IPS-20b (cell line): ENCODE measurements at regions not wholly inside any gene's neighbourhood (a gene's known extent, or its start where the extent isn't known, plus 50 kb on each side); places are given as distances from the start of the nearest gene placed in this dataset.

ENCODE experiments used
- H3K27ac ChIP-seq: one replicate; pipeline ENCODE4 v1.5.1; 2013; ENCODE audit warnings: low read length
- H3K27me3 ChIP-seq: 2 replicates; pipeline ENCODE4 v1.6.1; 2013; ENCODE audit warnings: mild to moderate bottlenecking, low read length, inconsistent platforms; ENCODE audit not compliant: insufficient read depth
- H3K36me3 ChIP-seq: 2 replicates; pipeline ENCODE4 v1.6.1; 2013; ENCODE audit warnings: low read depth, mild to moderate bottlenecking, inconsistent platforms, low read length, moderate library complexity; ENCODE audit not compliant: insufficient read depth
- H3K4me1 ChIP-seq: 2 replicates; pipeline ENCODE4 v1.6.1; 2013; ENCODE audit warnings: mild to moderate bottlenecking, control low read depth, inconsistent platforms, low read length, moderate library complexity; ENCODE audit not compliant: insufficient read depth
- H3K4me3 ChIP-seq: 2 replicates; pipeline ENCODE4 v1.5.1; 2013; ENCODE audit warnings: mild to moderate bottlenecking, low read length, inconsistent platforms
- H3K9ac ChIP-seq: 2 replicates; pipeline ENCODE4 v1.6.1; 2013; ENCODE audit warnings: low read depth, mild to moderate bottlenecking, inconsistent platforms, low read length, moderate library complexity
- H3K9me3 ChIP-seq: 2 replicates; pipeline ENCODE4 v1.6.1; 2013; ENCODE audit warnings: mild to moderate bottlenecking, low read depth, low read length, inconsistent platforms; ENCODE audit not compliant: insufficient read depth

GRCh38 chr2:156901373-156902031, 356.0 kb upstream of the GALNT5 start:
- Histone ChIP-seq H3K9ac (no peak overlapping the region), H3K9me3 (no peaks in the 10 kb centered on the region), H3K4me1 (no peaks in the 10 kb centered on the region), H3K27me3 (no peaks in the 10 kb centered on the region), H3K27ac (no peak overlapping the region), H3K36me3 (no peaks in the 10 kb centered on the region), H3K4me3 (no peak overlapping the region)

- H3K9ac ChIP-seq = no peak overlapping the region
- H3K9me3 ChIP-seq = no peaks in the 10 kb centered on the region
- no peaks in the 10 kb centered on the region for H3K36me3 ChIP-seq
- H3K27ac ChIP-seq = no peak overlapping the region
- H3K4me1 ChIP-seq = no peaks in the 10 kb centered on the region
- H3K4me3 ChIP-seq = no peak overlapping the region
- H3K27me3 ChIP-seq = no peaks in the 10 kb centered on the region
Measured at GRCh38 chr2:156903335-156903734, 354.2 kb upstream of the GALNT5 start.

GRCh38 chr2:156907806-156908205, 349.7 kb upstream of the GALNT5 start:
- Histone ChIP-seq H3K36me3 (no peaks in the 10 kb centered on the region), H3K27me3 (no peaks in the 10 kb centered on the region), H3K4me1 (no peaks in the 10 kb centered on the region), H3K4me3 (no peak overlapping the region), H3K9me3 (no peaks in the 10 kb centered on the region), H3K9ac (no peak overlapping the region), H3K27ac (no peak overlapping the region)

- H3K9ac ChIP-seq = no peak overlapping the region
- H3K4me3 ChIP-seq = no peak overlapping the region
- no peaks in the 10 kb centered on the region for H3K36me3 ChIP-seq
- H3K27me3 ChIP-seq = no peaks in the 10 kb centered on the region
- H3K4me1 ChIP-seq = no peaks in the 10 kb centered on the region
- H3K9me3 ChIP-seq = no peaks in the 10 kb centered on the region
- H3K27ac ChIP-seq = no peak overlapping the region
Measured at GRCh38 chr2:156908825-156909224, 348.7 kb upstream of the GALNT5 start.

- H3K36me3 ChIP-seq = no peaks in the 10 kb centered on the region
- H3K27ac ChIP-seq = no peak overlapping the region
- no peaks in the 10 kb centered on the region for H3K4me1 ChIP-seq
- H3K4me3 ChIP-seq = no peak overlapping the region
- H3K9me3 ChIP-seq = no peaks in the 10 kb centered on the region
- no peak overlapping the region for H3K9ac ChIP-seq
- no peaks in the 10 kb centered on the region for H3K27me3 ChIP-seq
Measured at GRCh38 chr2:156909983-156910382, 347.5 kb upstream of the GALNT5 start.

- Histone ChIP-seq H3K4me3 (no peak overlapping the region), H3K9me3 (no peaks in the 10 kb centered on the region), H3K4me1 (peaks cover 4% of the 10 kb centered on the region; the same call in 1 of the 2 replicates), H3K27ac (no peak overlapping the region), H3K27me3 (no peaks in the 10 kb centered on the region), H3K36me3 (no peaks in the 10 kb centered on the region), H3K9ac (no peak overlapping the region)
Measured at GRCh38 chr2:156915332-156915731, 342.2 kb upstream of the GALNT5 start.

- Histone ChIP-seq H3K9ac (no peak overlapping the region), H3K4me1 (peaks cover 4% of the 10 kb centered on the region; the same call in 1 of the 2 replicates), H3K36me3 (no peaks in the 10 kb centered on the region), H3K27ac (no peak overlapping the region), H3K9me3 (peaks cover 5% of the 10 kb centered on the region; the same call in 1 of the 2 replicates), H3K27me3 (no peaks in the 10 kb centered on the region), H3K4me3 (no peak overlapping the region)
Measured at GRCh38 chr2:156918410-156918809, 339.1 kb upstream of the GALNT5 start.

- Histone ChIP-seq H3K4me3 (no peak overlapping the region), H3K9ac (no peak overlapping the region), H3K27ac (no peak overlapping the region), H3K27me3 (no peaks in the 10 kb centered on the region), H3K36me3 (no peaks in the 10 kb centered on the region), H3K4me1 (no peaks in the 10 kb centered on the region), H3K9me3 (peaks cover 23% of the 10 kb centered on the region)
Measured at GRCh38 chr2:156930423-156930822, 327.1 kb upstream of the GALNT5 start.

GRCh38 chr2:156933645-156934225, 323.8 kb upstream of the GALNT5 start:
- H3K9me3 ChIP-seq = no peaks in the 10 kb centered on the region
- H3K4me1 ChIP-seq = no peaks in the 10 kb centered on the region
- H3K9ac ChIP-seq = no peak overlapping the region
- H3K36me3 ChIP-seq = no peaks in the 10 kb centered on the region
- no peak overlapping the region for H3K4me3 ChIP-seq
- no peak overlapping the region for H3K27ac ChIP-seq
- no peaks in the 10 kb centered on the region for H3K27me3 ChIP-seq

GRCh38 chr2:156935616-156936015, 321.9 kb upstream of the GALNT5 start:
- H3K9me3 ChIP-seq = no peaks in the 10 kb centered on the region
- H3K27me3 ChIP-seq = no peaks in the 10 kb centered on the region
- no peaks in the 10 kb centered on the region for H3K36me3 ChIP-seq
- H3K9ac ChIP-seq = no peak overlapping the region
- no peaks in the 10 kb centered on the region for H3K4me1 ChIP-seq
- no peak overlapping the region for H3K27ac ChIP-seq
- H3K4me3 ChIP-seq = no peak overlapping the region

- Histone ChIP-seq H3K36me3 (no peaks in the 10 kb centered on the region), H3K27ac (no peak overlapping the region), H3K9ac (no peak overlapping the region), H3K9me3 (no peaks in the 10 kb centered on the region), H3K4me1 (no peaks in the 10 kb centered on the region), H3K27me3 (no peaks in the 10 kb centered on the region), H3K4me3 (no peak overlapping the region)
Measured at GRCh38 chr2:156937430-156937829, 320.1 kb upstream of the GALNT5 start.

GRCh38 chr2:156944871-156945270, 312.6 kb upstream of the GALNT5 start:
- Histone ChIP-seq H3K4me1 (no peaks in the 10 kb centered on the region), H3K36me3 (no peaks in the 10 kb centered on the region), H3K27me3 (no peaks in the 10 kb centered on the region), H3K9me3 (no peaks in the 10 kb centered on the region), H3K27ac (no peak overlapping the region), H3K9ac (no peak overlapping the region), H3K4me3 (no peak overlapping the region)
